HG02852 (cell line): ENCODE measurements at regions not wholly inside any gene's neighbourhood (a gene's known extent, or its start where the extent isn't known, plus 50 kb on each side); places are given as distances from the start of the nearest gene placed in this dataset.
"Not testable (repeated sequence)": the region's sequence is repeated elsewhere in the genome, so short reads cannot be mapped to it uniquely, and the experiment has no call there.

ENCODE experiments used
- ATAC-seq: cut with Tn5 transposase; IDR thresholded peaks from one replicate; pipeline ENCODE4 v1.9.1; 2021; ENCODE audit warnings: mild to moderate bottlenecking, moderate library complexity; ENCODE audit not compliant: unreplicated experiment

GRCh38 chr10:105757302-105757701, 1116.2 kb downstream of the SORCS3 start:
- no peak for ATAC-seq

GRCh38 chr10:105756386-105756785, 1115.3 kb downstream of the SORCS3 start:
- no peak for ATAC-seq

GRCh38 chr10:105751688-105752087, 1110.6 kb downstream of the SORCS3 start:
- ATAC-seq = no peak

GRCh38 chr10:105745596-105746148, 1104.6 kb downstream of the SORCS3 start:
- ATAC-seq = no peak

GRCh38 chr10:105743343-105744056, 1102.4 kb downstream of the SORCS3 start:
- ATAC-seq = no peak

- ATAC-seq = no peak
Measured at GRCh38 chr10:105742923-105743322, 1101.8 kb downstream of the SORCS3 start.

DNA sequence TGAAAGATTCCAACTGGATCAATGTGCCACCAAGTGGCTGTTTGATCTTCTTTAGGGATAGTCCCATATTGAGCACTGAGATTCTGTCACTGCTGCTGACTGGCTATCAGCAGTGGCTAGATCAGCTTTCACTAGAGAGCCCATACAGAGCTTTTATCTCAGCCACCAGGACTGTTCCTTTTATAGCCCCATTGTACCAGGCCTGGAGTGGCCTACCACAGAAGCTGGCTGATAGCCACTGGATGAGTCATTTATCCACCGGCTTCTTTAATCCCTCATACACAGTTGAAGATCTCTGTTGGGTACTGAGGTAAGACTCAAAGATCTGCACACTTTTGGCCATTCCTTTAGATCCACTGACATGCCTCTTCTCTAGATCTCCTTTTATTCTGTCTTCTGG, 1101.1 kb downstream of the SORCS3 start:
- ATAC-seq = no peak

- ATAC-seq = no peak
Measured at GRCh38 chr10:105734479-105734878, 1093.4 kb downstream of the SORCS3 start.

DNA sequence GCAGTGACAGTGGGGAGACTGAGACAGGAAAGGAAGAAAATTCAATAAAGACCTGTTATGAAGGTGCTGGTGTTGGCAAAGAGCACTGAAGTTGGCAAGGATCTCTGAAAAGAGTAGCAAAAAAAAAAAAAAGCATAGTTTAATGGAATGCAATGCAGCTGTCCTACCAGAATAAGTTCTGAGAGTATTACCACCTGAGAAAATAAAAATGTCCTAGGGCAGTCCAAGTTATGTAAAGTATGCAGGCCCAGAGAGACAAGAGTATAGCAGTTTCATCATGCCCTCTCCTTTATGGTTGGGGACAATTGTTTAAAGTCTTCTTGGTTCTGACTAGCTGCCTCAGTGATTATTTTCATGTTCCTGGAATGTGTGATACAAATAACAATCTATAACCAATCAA, 1092.8 kb downstream of the SORCS3 start:
- no peak for ATAC-seq

- ATAC-seq = no peak
Measured at GRCh38 chr10:105729428-105729827, 1088.3 kb downstream of the SORCS3 start.

DNA sequence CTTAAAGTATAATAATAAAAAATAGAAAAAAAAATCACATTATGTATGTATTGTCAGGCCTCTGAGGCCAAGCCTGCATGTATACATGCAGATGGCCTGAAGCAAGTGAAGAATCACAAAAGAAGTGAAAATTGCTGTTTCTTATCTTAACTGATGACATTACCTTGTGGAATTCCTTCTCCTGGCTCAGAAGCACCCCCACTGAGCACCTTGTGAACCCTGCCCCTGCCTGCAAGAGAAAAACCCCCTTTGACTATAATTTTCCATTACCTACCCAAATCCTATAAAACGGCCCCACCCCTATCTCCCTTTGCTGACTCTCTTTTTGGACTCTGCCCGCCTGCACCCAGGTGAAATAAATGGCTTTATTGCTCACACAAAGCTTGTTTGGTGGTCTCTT, 1086.5 kb downstream of the SORCS3 start:
- ATAC-seq = not testable (repeated sequence)

DNA sequence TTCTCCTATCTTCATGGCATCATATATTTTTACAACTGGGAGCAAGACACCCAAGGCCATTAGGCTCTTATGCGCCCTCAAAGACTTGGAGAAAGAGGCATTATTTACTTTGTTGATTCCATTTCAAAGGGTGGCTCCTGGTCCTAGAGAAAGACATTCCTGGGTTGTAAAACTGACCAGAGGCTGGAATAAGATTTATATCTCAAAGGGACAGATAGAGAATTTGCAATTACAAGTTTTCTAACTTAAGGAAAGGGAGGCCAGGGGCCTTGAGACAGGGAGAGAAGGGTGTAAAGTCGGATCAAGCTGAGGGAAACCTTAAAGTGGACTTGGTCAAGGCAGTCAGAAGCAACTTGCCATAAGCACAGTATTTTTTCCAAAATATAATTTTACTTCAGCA, 1086.0 kb downstream of the SORCS3 start:
- no peak for ATAC-seq

- ATAC-seq = no peak
Measured at GRCh38 chr10:105726149-105726548, 1085.1 kb downstream of the SORCS3 start.

DNA sequence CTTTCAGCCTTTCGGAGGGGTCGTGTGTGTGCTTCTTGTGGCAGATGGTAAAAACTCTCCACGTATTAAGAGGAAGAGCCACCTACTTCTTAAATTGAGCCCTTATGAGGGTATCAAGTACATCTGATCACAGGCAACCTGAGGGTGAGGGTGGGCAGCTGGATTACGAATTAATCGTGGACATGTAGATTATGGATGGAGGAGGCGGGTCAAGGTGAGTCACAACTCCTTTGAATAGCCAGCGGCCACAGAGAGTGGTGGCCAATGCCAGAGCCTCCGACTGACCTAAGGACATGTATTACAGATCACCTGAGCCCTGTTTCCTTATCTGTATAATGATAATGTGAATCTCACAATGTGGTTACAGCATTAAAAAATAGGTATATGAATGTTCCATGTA, 1083.9 kb downstream of the SORCS3 start:
- ATAC-seq = no peak

GRCh38 chr10:105718207-105718995, 1077.3 kb downstream of the SORCS3 start:
- ATAC-seq = no peak

DNA sequence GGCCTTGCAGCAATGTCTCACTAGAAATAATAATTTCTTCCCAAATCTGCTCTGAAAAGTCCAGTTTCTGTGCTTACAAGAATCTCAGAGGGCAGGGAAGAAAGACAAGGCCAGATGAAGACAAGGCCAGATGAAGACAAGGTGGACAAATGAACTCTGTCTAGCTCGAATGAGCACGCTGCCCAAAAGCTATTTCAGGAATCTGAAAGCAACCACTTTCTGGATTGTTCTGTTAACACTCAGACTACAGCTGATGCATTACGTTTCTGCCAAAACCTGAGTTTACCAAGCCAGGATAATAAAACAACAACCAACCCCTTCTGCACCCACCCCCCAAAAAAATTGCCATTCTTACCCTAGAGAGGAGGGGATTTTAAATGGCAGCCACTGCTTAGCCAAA, 1073.6 kb downstream of the SORCS3 start:
- no peak for ATAC-seq

DNA sequence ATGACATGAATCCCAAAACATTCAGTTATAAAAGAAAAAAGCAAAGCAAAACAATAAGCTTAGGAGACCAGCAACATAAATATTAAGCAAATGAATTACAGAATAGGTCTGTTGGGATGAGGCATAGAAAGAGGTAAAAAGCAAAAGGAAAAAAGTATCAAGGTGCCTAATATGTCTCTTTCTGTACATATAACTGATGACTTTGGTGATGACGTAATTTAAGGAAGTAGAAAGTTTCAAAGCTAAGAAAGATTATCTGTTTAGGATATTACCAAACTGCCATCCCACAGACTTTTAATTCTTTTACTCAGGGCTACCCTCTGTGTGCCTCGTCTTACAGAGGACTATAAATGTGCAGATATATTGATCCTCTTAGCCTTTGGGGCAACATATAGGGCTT, 1066.5 kb downstream of the SORCS3 start:
- no peak for ATAC-seq

- ATAC-seq = no peak
Measured at GRCh38 chr10:105706281-105707026, 1065.4 kb downstream of the SORCS3 start.

- no peak for ATAC-seq
Measured at GRCh38 chr10:105702211-105702610, 1061.1 kb downstream of the SORCS3 start.

DNA sequence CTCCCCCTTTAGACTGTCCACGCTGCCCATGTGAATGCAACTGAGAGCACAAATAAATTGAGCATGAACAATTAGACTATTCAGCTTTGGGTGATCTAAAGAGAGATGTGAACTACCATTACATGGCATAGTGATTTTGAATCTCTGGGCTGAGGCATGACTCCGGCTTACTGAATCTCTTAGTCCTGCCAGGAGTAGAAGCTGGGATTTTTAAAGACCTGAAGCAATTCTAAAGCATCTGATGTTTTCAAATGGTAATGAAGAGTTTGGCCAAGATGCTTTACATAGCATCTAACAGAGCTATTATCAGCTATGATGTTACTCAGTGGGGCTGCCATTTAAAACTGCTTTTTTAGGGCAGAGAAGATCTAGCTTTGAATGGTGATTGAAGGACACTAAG, 1059.1 kb downstream of the SORCS3 start:
- ATAC-seq = no peak

GRCh38 chr10:105699504-105699903, 1058.4 kb downstream of the SORCS3 start:
- ATAC-seq = no peak
